ENCODE measurements at regions not wholly inside any gene's neighbourhood (a gene's known extent, or its start where the extent isn't known, plus 50 kb on each side); places are given as distances from the start of the nearest gene placed in this dataset.
"Not testable (repeated sequence)": the region's sequence is repeated elsewhere in the genome, so short reads cannot be mapped to it uniquely, and the experiment has no call there.

GRCh38 chr2:5190023-5190422 lies 502.2 kb upstream of the SOX11 start:
- H3K4me3 ChIP-seq (ENCODE audit: low read depth, low read length) = no peak overlapping the region

DNA sequence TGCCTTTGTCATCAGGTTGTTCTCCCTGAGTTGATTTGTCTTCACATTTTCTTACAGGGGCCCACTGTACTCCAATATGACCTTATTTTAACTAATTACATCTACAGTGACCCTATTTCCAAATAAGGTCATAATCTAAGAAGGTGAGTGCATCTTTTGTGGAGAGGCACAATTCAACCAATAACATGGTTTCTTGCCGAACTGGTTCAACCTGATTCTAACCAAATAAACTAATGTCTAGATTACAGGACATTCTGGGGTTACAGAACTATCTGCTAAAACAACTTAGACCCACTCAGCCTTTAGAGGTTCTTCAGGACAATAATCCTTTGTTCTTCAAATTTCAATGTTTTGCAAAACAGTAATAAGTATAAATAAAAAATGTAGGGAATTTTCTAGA lies 496.5 kb upstream of the SOX11 start:
- H3K4me3 ChIP-seq (ENCODE audit: low read depth, low read length) = no peak overlapping the region

- H3K4me3 ChIP-seq (ENCODE audit: low read depth, low read length) = no peak overlapping the region
These were observed 488.9 kb upstream of the SOX11 start for GRCh38 chr2:5203134-5203755.

DNA sequence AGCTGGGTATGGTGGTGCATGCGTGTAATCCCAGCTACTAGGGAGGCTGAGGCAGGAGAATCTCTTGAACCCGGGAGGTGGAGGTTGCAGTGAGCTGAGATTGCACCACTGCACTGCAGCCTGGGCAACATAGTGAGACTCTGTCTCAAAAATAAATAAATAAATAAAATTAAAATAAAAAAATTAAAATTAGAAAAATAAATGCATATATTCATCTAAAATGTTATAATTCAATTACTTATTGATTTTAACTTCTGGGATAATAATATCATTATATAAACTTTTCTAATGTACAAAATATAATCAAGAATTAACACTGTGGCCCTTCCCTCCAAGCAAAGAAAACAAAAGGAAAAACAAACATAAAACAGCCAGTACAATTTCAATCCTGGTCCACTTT lies 485.4 kb upstream of the SOX11 start:
- not testable (repeated sequence) for H3K4me3 ChIP-seq (ENCODE audit: low read depth, low read length)

GRCh38 chr2:5215989-5216607 lies 476.1 kb upstream of the SOX11 start:
- no peak overlapping the region for H3K4me3 ChIP-seq (ENCODE audit: low read depth, low read length)

DNA sequence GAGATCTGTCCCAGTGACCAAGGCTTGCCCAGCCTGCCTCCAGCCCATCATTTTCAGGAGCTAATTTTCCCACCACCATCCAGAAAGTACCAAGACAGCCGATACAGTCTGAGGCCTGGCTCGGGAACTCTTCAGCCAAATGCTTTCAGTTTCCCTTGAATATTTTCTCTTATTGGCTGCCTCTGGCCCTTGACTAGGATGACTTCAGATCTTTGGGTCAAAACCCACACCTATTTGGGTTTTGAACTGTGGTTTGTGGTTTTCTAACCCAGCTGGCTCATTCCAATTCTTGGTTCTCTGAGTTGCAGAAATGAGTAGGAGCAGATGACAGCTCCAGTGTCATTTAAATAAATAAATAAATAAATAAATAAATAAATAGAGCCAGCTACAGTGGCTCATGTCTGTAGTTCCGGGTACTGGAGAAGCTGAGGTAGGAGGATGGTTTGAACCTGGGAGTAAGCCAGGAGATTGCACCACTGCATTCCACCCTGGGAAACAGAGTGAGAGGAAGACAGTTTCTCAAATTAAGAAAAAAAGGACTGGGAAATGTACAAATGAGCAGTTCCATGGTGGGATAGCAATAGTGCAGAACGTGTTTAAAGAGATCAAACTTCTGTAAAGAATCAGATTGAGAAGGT lies 465.0 kb upstream of the SOX11 start:
- no peak overlapping the region for H3K4me3 ChIP-seq (ENCODE audit: low read depth, low read length)

DNA sequence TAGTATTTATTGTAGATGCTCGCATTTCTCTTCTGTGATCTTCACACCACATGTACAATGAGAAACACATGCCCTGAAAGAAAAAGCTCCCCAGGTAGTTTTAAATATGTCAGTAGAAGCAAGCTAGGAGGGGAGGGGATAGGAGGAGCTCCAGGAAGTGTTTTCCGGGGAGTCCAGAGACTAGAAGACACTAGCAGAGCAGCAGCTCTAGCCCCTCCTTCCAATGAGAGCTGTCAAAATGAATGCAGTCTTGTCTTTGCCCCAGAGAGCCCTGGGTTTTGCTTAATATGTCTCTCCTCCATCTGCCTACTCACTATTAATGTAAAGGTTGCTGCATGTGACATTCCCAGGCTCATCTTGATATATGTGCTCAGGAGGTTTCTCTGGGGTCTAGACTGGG lies 462.6 kb upstream of the SOX11 start:
- H3K4me3 ChIP-seq (ENCODE audit: low read depth, low read length) = no peak overlapping the region

DNA sequence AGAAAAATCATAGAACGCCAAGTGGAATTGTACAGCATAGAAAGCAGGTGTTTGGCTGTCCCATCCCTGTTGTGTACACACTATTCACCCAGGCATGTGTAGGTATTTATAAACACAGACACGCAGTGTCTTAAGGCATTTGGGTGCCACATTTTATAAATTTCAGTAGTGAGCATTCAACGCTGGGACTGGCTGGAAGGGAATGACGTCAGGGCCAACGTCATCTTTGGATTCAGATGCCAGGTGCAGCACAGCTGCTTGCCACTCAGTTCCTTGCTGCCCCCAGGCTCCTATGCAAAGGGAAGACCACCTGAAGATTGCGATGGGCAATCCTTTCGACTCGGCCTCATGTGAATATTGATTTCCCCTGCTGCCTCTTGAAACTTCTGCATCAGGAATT lies 461.7 kb upstream of the SOX11 start:
- H3K4me3 ChIP-seq (ENCODE audit: low read depth, low read length) = no peak overlapping the region

DNA sequence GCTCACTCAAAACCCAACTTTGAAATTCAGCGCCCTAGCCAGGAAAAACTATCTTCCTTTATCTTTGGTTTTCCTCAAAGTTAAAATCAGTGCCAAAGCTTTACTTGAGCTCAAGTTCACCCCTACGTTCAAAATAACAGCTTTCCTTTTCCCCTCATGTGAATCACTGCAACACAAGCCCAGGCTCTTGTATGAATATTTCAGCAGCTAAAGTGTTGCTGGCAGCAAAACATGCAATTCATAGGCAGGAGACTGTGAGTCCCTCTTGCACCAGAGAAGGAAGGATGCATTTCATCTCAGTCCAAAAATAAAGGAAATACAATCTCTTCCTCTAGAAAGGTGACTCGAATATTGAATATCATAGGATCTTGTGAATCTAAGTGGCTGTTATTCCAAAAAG lies 461.3 kb upstream of the SOX11 start:
- no peak overlapping the region for H3K4me3 ChIP-seq (ENCODE audit: low read depth, low read length)

DNA sequence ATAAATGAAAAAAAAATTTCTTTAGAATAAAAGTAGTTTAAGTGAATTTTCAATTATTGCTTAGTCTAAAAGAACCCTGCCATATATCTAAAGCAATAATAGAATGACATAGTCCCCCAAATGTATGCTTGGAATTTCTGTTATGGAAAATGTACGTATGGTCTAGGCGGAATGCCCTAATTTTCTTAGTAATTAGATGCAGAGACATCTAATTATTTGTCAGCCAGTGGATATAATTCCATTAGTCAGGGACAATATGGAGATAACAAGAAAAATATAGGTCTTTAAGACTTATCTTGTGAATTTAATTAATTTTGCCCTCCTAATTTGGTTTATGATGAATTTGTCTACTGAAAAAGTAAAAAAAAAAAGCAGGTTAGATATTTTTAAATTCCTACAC lies 460.9 kb upstream of the SOX11 start:
- no peak overlapping the region for H3K4me3 ChIP-seq (ENCODE audit: low read depth, low read length)

DNA sequence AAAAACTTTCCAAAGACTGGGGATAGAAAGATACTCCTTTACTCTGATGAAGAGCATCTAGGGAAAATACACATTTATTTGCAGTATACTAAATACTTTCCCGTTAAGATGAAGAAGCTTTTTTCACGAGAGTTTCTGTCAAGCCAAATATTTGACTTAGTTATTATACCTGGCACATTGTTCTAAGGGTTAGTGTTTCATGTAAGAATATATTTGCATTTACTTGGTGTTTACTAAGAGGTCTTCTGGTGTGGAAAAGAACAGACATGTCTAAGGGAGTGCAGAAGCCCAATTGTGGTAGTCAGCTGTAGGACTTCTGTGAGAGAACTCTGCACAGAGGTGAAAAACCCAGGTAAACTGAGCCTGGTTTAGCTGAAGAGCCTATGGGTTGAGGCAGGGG lies 457.6 kb upstream of the SOX11 start:
- H3K4me3 ChIP-seq (ENCODE audit: low read depth, low read length) = no peak overlapping the region

DNA sequence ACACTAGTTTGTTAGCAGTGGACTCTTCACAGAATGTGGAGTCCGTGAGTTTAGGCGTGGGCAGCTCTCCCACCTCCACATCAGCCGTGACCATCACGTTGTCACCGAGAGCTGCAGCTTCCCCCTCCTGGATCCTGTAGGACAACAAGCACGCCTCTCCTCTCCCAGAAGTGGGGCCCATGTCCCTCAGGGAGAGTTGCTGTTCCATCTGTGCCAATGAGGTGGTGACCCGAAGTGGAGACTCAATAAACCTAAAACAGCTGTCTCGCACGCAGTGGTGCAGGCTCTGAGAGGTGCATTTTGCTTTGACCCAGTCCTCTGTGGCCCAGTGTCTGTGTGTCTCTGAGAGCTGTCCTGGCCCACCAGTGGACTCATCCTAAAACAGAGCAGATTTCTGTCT lies 456.5 kb upstream of the SOX11 start:
- H3K4me3 ChIP-seq (ENCODE audit: low read depth, low read length) = no peak overlapping the region

DNA sequence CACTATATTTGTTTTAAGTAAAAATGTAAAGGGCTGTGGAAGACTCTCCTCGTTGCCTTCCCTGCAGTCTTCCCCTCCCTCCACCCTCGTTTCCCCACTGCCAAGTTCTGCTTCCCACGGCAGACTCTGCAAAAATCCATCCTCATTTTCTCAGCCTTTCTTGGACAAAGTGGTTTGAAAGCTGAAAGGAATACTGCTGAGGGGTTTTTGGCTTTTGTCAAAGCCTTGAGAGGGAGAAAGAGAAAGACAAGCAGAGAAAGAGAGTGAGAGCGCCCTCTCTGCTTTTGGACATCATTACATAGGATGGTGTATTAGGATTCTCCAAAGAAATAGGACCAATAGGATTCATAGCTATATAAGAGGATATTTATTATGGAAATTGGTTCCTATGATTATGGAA lies 455.9 kb upstream of the SOX11 start:
- no peak overlapping the region for H3K4me3 ChIP-seq (ENCODE audit: low read depth, low read length)

- no peak overlapping the region for H3K4me3 ChIP-seq (ENCODE audit: low read depth, low read length)
These were observed 449.4 kb upstream of the SOX11 start for GRCh38 chr2:5242751-5243150.

DNA sequence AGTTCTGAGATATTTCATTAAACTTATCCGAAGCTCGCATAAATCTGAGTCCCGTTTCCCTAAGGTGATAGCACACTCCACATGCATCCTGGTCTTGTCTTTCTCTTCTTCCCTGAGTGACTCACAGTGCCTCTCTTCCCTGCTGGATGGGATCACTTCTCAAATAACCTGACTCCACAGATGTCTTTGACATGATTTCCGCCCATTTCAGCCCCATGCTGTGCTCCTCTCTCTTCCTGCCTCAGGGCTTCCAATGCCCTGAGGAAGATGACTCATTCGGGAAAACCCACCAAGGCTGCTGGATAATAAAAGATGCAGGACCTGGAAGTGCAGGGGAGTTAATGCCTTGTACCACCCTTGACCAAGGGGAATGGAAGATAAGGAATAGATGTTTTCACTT lies 441.7 kb upstream of the SOX11 start:
- no peak overlapping the region for H3K4me3 ChIP-seq (ENCODE audit: low read depth, low read length)

DNA sequence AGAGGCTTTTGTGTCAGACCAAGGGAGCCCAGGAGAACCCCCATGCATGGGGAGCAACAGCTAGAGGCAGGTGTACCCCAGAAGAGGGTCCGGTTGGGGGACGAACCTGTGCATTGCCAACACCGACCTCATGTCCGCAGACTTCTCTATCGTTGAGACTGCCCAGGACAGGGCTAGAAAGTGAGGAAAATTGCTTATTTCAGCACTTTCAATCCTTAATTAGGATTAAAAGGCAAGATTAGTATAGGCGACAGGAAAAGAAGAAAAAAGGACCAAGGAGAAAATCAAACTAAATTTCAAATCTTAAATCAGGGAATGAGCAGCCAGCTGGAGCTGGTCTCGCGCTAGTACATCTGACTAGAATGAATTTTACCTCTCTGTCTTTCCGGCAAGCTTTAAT lies 438.9 kb upstream of the SOX11 start:
- no peak overlapping the region for H3K4me3 ChIP-seq (ENCODE audit: low read depth, low read length)

DNA sequence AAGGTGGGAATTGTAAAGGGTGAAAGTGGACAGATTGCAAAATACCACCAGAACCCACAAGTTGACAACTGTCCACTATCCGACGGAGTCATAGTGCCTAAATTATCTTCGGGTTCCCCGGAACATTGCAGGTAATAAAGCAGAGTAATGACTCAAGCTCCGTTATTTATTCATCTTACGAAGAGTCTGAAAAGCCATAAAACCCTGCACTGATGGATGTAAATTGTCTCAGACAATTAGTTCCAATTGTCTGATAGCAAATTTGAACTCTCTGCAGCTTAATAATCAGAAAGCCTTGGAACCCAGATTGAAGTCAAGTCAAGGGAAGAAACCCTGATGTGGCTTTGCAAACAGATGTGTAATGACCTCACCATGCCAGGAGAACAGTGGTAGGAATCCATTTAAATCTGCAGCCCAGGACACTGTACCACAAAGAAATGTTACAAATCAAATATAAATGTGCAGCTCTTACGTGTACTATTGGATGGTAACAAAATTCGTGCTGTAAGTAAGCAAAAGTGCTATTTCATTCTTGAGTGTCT lies 437.3 kb upstream of the SOX11 start:
- no peak overlapping the region for H3K4me3 ChIP-seq (ENCODE audit: low read depth, low read length)

DNA sequence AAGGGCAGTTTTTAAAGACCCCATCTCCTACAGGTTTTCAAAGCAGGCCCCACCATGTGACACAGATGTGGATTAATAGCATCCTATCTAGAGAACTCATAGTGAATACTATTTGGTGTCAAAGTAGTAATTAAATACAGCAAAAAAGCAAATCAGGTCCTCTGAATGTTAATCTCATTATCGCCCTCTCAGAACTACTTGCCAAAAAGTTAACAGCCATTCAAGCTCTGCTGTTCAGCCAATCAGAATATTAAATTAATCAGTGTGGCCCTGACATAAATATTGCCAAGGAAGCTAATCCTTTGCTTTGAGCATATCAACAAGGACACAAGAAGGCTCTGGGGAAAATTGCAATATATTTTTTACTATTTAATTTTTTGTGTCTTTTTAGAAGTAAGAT lies 428.9 kb upstream of the SOX11 start:
- no peak overlapping the region for H3K4me3 ChIP-seq (ENCODE audit: low read depth, low read length)

DNA sequence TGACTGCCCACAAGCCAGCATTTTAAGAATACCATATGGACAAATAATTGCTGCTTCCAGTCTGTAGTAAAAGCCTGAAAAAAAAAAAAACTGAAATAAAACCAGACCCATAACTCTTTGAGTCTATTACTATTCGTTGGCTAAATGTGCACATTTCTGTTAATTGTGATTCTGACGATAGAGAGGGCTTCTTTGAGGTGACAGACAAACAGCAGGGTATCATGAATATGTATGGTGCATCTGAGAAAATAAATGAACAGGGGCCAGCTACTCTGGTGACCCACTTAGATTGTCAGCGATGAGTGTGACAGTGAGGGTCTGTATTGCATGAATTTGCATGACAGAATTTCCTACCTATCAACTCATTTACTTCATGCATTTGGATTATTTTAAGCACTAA lies 427.8 kb upstream of the SOX11 start:
- no peak overlapping the region for H3K4me3 ChIP-seq (ENCODE audit: low read depth, low read length)

GRCh38 chr2:5285061-5285460 lies 407.1 kb upstream of the SOX11 start:
- H3K4me3 ChIP-seq (ENCODE audit: low read depth, low read length) = no peak overlapping the region

DNA sequence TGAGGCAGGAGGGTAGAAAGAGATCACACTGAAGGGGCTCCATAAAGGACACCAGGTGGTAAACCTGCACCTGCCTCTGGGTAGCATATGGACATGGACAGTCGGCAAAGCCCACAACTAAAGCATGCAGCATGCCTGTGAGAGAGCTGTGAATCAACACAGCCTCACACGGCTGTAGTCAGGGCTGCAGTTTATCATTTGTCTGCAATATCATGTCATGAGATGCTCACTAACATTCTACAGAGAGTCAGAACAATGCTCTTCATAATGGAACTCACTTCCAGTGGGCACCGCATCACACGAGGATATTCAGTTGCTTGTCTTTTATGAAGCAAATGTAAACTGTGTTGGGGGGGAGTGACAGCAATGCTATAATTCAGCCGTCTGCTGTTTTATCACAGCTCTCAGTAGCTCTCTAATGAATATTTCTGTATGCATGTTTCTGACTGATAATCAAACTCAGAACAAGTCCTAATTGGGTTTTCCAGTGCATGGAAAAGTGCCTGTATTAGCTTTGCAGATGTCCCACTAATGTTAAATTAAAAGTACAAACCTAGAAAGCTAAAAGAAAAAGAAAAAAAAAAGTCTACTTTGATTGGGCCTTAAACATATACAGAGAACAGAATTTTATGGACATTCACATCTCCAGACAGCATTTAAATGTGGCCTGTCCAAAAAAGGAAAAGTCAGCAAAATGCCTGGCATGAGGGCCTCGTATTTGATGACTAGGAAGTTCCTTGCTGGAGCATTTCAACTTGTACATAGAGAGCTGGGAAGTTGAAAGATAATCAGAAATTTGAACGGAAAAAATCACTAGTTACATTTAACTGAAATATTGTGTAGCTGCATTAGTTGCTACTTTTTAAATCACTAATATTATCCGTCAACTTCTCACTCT lies 406.1 kb upstream of the SOX11 start:
- H3K4me3 ChIP-seq (ENCODE audit: low read depth, low read length) = no peak overlapping the region
